ENCODE measurements at regions not wholly inside any gene's neighbourhood (a gene's known extent, or its start where the extent isn't known, plus 50 kb on each side); places are given as distances from the start of the nearest gene placed in this dataset.

GRCh38 chr20:10774357-10774943 lies 100.7 kb upstream of the JAG1 start:
- TF ChIP-seq POLR2A (IDR thresholded peaks at IDR 0.05) (no peak), CTCF (IDR thresholded peaks at IDR 0.05) (no peak), EP300 (IDR thresholded peaks at IDR 0.05) (no peak), POLR2AphosphoS5 (IDR thresholded peaks at IDR 0.05) (no peak)
- 33 to 83% methylated on average over 1 of the region's 1 CpG for WGBS, 2 donors (ENCODE audit: low coverage in 1 of 2)
- Histone ChIP-seq H3K9me3 (no peaks in the 10 kb centered on the region), H3K4me3 (no peak overlapping the region), H3K4me1 (no peaks in the 10 kb centered on the region), H3K27me3 (no peaks in the 10 kb centered on the region), H3K36me3 (no peaks in the 10 kb centered on the region), H3K27ac (no peak overlapping the region)
- ATAC-seq, result no peak

- WGBS, 2 donors (ENCODE audit: low coverage in 1 of 2), result 96% methylated on average over 2 of the region's 6 CpGs; no CpG with 5 or more reads in 1 of the 2 donors
- Histone ChIP-seq H3K4me1 (no peaks in the 10 kb centered on the region), H3K27me3 (no peaks in the 10 kb centered on the region), H3K27ac (no peak overlapping the region), H3K9me3 (no peaks in the 10 kb centered on the region), H3K4me3 (no peak overlapping the region), H3K36me3 (no peaks in the 10 kb centered on the region)
- TF ChIP-seq CTCF (IDR thresholded peaks at IDR 0.05), result no peak
- no peak for TF ChIP-seq POLR2A (IDR thresholded peaks at IDR 0.05)
- TF ChIP-seq POLR2AphosphoS5 (IDR thresholded peaks at IDR 0.05), result no peak
- TF ChIP-seq EP300 (IDR thresholded peaks at IDR 0.05), result no peak
- ATAC-seq, result no peak
Observed at GRCh38 chr20:10777710-10778109, 103.9 kb upstream of the JAG1 start.

GRCh38 chr20:10779911-10780310 lies 106.1 kb upstream of the JAG1 start:
- 50 to 67% methylated on average over 1 of the region's 1 CpG for WGBS, 2 donors (ENCODE audit: low coverage in 1 of 2)
- Histone ChIP-seq H3K27ac (no peak overlapping the region), H3K36me3 (no peaks in the 10 kb centered on the region), H3K9me3 (no peaks in the 10 kb centered on the region), H3K27me3 (no peaks in the 10 kb centered on the region), H3K4me3 (no peak overlapping the region), H3K4me1 (no peaks in the 10 kb centered on the region)
- TF ChIP-seq EP300 (IDR thresholded peaks at IDR 0.05), result no peak
- TF ChIP-seq POLR2AphosphoS5 (IDR thresholded peaks at IDR 0.05), result no peak
- ATAC-seq, result no peak

GRCh38 chr20:10780901-10781300 lies 107.1 kb upstream of the JAG1 start:
- ATAC-seq, result no peak
- no peaks in the 10 kb centered on the region for H3K27me3 ChIP-seq
- no peak for TF ChIP-seq CTCF (IDR thresholded peaks at IDR 0.05)
- no peaks in the 10 kb centered on the region for H3K36me3 ChIP-seq
- 33 to 69% methylated on average over 8 to 9 of the region's 9 CpGs for WGBS, 2 donors (ENCODE audit: low coverage in 1 of 2)
- no peaks in the 10 kb centered on the region for H3K9me3 ChIP-seq
- H3K27ac ChIP-seq, result no peak overlapping the region
- H3K4me1 ChIP-seq, result no peaks in the 10 kb centered on the region
- H3K4me3 ChIP-seq, result no peak overlapping the region

- Histone ChIP-seq H3K27me3 (no peaks in the 10 kb centered on the region), H3K4me1 (no peaks in the 10 kb centered on the region), H3K27ac (no peak overlapping the region), H3K36me3 (no peaks in the 10 kb centered on the region), H3K9me3 (no peaks in the 10 kb centered on the region), H3K4me3 (no peak overlapping the region)
- ATAC-seq, result no peak
- WGBS, 2 donors (ENCODE audit: low coverage in 1 of 2), result 67% methylated on average over 1 of the region's 3 CpGs; no CpG with 5 or more reads in 1 of the 2 donors
- TF ChIP-seq POLR2AphosphoS5 (IDR thresholded peaks at IDR 0.05), result no peak
- TF ChIP-seq POLR2A (IDR thresholded peaks at IDR 0.05), result no peak
- TF ChIP-seq EP300 (IDR thresholded peaks at IDR 0.05), result no peak
- no peak for TF ChIP-seq CTCF (IDR thresholded peaks at IDR 0.05)
Observed at GRCh38 chr20:10781526-10781925, 107.7 kb upstream of the JAG1 start.
